ENCODE measurements at regions not wholly inside any gene's neighbourhood (a gene's known extent, or its start where the extent isn't known, plus 50 kb on each side); places are given as distances from the start of the nearest gene placed in this dataset.

DNA sequence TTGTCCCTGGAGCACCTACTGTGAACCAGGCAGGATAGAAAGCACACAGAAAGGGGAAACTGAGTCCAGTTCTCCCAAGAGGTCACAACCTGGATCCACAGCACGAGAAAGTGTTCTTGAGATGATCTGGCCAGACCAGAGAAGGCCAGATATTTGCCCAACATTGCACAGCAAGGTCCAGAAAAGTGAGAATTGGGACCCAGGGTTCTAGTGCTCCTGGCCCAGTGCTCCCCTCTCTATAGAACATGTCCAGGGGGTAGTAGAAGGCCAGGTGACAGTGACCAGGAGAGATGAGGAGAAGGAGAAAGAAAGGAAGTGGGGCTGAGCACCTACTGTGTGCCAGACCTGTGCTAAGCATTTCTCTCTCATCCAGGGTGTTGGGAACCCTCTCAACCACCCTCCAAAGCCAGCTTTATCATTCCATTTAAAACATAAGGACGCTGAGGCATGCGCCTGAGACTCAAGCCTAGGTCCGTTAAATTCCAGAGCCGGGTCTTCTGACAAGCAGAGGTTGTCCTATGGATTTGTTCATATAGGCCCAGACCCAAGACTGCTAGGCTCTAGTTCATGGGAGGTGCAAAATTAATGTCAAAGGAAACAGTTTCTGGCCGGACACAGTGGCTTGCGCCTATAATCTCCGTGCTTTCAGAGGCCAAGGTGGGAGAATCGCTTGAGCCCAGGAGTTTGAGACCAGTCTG is 128.7 kb downstream of the MN1 start:
- DNase-seq (ENCODE audit: low read depth): no peak
- no peak overlapping the region for H3K4me3 ChIP-seq (ENCODE audit: low read length)
- TF ChIP-seq, protein P1, sequence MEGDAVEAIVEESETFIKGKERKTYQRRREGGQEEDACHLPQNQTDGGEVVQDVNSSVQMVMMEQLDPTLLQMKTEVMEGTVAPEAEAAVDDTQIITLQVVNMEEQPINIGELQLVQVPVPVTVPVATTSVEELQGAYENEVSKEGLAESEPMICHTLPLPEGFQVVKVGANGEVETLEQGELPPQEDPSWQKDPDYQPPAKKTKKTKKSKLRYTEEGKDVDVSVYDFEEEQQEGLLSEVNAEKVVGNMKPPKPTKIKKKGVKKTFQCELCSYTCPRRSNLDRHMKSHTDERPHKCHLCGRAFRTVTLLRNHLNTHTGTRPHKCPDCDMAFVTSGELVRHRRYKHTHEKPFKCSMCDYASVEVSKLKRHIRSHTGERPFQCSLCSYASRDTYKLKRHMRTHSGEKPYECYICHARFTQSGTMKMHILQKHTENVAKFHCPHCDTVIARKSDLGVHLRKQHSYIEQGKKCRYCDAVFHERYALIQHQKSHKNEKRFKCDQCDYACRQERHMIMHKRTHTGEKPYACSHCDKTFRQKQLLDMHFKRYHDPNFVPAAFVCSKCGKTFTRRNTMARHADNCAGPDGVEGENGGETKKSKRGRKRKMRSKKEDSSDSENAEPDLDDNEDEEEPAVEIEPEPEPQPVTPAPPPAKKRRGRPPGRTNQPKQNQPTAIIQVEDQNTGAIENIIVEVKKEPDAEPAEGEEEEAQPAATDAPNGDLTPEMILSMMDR (conservative IDR thresholded peaks at IDR 0.05; ENCODE audit: low read depth, low read length): no peak

DNA sequence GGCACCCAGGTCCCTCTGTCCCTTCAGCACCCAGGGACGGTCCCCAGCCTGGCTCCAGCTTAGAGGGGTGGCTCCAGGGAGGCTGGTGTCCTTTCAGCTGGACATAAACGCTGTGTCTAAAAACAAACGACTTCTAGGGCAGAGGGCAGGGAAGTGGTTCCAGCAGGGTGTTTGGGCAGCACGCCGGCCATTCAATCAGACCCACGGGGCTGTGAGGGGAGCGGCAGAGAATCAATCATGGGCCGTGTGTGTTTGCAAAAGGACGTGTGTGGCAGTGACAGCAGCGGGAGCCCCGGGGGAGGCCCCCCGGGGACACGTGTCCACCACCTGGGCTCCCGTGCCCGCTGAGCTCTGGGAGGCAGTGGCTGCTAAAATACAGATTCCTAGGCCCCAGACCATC is 127.7 kb downstream of the MN1 start:
- no peak overlapping the region for H3K4me3 ChIP-seq (ENCODE audit: low read length)
- no peak for DNase-seq (ENCODE audit: low read depth)
- TF ChIP-seq, protein P1 (conservative IDR thresholded peaks at IDR 0.05; ENCODE audit: low read depth, low read length): no peak

DNA sequence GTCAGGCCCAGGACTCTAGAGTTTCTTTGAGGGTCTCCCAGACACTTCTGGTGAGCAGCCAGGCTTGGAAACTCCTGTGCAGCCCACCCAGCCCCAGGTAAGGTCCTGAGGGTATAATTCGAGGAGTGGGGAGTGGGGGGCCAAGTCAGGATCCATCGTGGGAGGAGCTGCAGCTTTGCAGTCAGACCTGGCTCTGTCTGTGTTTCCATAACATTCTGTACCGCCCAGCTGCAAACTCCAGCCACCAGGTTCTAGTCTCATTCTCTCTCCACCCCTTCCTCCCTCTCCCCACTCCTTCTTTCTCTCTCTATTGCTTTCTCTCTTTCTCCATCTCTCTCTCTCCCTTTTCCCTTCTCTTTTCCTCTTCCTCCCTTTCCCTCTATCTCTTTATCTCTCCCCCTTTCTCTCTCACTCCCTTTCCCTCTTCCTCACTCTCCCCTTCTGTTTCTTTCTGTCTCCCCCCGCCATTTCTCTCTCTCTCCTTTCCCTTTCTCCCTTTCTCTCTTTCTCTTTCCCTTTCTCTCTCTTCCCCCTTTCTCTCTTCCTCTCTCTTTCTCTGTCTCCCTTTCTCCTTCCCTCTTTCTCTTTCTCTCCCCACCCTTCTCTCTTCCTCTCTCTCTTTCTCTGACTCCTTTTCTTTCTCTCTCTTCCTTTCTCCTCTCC is 127.2 kb downstream of the MN1 start:
- TF ChIP-seq, protein P1 (conservative IDR thresholded peaks at IDR 0.05; ENCODE audit: low read depth, low read length): no peak

DNA sequence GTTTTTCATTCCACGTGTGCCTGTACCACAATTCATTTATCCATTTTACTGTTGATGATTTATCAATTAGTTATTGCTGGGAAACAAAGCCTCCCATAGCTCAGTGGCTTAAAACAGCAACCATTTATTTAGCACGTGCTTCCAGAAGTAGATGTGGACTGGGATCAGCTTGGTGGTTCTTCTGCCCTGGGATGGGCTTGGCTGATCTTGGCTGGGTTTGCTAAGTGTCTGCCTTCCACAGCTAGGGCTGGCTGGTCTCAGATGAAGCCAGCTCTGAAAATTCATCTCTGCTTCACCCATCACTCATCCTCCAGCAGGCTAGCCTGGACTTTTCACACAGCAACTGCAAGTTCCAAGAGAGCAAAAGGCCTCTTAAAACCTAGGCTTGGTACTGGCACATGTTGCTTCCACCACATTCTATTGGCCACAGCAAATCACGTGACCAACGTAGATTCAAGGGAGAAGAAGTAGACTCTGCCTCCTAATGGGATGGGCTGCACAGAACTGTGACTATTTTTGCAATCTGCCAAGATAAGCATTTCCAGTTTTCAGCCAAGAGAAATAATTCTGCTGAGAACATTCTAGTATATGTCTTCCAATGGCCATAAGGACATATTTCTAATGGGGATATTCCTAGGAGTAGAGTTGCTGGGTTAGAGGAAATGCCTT is 124.9 kb downstream of the MN1 start:
- no peak for DNase-seq (ENCODE audit: low read depth)
- no peak overlapping the region for H3K4me3 ChIP-seq (ENCODE audit: low read length)
- TF ChIP-seq, protein P1 (conservative IDR thresholded peaks at IDR 0.05; ENCODE audit: low read depth, low read length): no peak

More for the DNA sequence above, 127.2 kb downstream of the MN1 start:
- no peak for DNase-seq (ENCODE audit: low read depth)
- H3K4me3 ChIP-seq (ENCODE audit: low read length): no peak overlapping the region

DNA sequence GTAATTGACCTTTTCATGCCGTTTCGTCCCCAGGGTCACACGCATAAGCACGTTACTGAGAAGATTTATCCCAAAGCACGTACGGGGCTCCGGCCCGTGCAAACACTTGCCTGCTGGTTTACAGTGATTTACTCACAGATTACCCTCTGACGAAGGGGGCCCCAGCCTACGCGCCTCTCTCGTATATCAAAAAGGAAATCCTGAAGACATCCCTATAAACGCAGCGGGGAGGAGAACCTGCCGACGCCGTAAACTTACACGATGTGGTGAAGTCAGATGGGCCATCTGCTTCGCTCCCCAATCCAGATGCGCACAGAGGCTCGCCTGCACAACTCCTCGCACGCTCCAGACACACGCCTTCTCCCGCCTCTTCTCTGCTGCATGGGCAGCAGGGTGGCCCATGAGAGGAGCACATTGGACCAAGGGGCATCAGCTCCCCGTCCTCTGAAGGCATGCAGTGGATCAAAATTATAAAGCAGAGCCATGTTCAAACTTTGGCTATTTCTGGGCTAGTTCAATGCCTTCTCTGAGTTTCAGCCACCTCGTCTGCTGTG is 123.6 kb downstream of the MN1 start:
- TF ChIP-seq, protein P1 (conservative IDR thresholded peaks at IDR 0.05; ENCODE audit: low read depth, low read length): no peak
- no peak overlapping the region for H3K4me3 ChIP-seq (ENCODE audit: low read length)
- no peak for DNase-seq (ENCODE audit: low read depth)

DNA sequence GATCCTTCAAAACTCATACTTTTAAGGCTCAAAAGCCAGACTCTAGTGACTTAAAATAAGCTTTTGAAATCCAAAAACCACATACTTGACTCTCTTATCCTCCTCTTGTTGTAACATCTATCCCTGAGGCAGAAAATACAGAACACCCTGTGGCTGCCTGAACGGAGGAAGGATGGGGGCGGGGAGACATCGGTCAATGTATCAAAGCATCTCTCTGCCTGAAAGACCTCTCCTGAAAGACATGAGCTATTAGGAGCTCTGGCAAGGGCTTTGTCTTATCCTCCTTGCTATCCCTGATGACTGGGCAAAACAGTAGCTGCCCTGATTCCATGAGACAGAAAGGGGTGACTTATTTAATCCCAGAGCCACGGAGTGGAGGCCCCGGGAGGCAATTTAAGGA is 122.4 kb downstream of the MN1 start:
- TF ChIP-seq, protein P1 (conservative IDR thresholded peaks at IDR 0.05; ENCODE audit: low read depth, low read length): no peak

More for the DNA sequence above, 122.4 kb downstream of the MN1 start:
- DNase-seq (ENCODE audit: low read depth): no peak
- H3K4me3 ChIP-seq (ENCODE audit: low read length): no peak overlapping the region
